HG03025 (cell line): ENCODE measurements at regions not wholly inside any gene's neighbourhood (a gene's known extent, or its start where the extent isn't known, plus 50 kb on each side); places are given as distances from the start of the nearest gene placed in this dataset.

Source experiments
- ATAC-seq: cut with Tn5 transposase; IDR thresholded peaks from one replicate; pipeline ENCODE4 v1.9.1; 2021; ENCODE audit warnings: mild to moderate bottlenecking, moderate library complexity; ENCODE audit not compliant: unreplicated experiment, low FRiP score

DNA sequence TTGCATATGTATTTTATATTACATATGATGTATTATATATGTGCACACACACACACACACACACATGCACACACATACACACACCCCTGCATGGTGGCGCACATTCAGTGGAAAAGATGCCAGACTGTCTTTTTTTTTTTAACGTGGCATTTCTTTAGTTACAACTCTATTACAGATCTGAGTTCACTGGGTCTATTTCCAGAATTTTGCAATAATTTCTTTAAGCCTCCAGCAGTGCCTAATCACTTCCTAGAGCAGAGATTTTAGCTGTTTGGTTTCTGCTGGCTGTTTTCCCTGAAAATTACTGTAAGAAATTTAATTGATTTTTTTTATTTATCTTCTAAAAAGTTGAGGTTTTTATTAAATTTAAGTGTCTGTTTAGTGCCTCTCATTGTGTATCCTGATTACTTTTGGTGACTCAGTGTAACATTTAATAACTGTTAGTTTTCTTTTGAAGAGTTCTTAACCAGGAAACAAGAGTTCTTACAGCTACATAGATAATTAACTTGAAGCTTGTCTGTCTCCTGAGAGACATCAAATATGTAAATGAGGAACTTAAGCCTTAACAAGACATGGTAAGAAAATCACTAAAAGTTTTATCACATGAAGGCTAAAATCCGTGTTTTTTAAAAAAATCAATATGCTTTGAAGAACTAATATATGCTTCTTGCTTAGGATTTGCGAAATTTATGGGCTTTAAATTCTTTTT lies 232.0 kb downstream of the MDFIC start:
- no peak for ATAC-seq

DNA sequence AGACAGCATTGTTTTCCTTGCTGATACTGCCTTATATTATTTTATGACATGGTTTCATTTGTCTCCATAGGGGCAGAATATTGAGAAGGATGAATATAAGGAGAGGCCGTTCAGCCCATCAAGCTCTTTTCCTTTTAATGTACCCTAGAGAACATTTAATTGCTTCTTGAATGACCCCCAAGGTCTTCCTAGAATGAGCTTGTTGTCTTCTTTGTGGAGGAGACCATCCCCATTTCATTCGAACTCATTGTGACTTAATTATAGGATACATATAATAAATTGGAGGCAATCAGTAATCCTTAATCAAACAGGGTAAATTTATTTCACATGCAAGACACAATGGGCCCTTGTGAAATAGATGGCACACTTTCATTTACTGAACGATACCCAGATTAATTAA lies 231.3 kb downstream of the MDFIC start:
- ATAC-seq: no peak

- ATAC-seq: no peak
These were observed 224.3 kb downstream of the MDFIC start for GRCh38 chr7:115146148-115146547.

DNA sequence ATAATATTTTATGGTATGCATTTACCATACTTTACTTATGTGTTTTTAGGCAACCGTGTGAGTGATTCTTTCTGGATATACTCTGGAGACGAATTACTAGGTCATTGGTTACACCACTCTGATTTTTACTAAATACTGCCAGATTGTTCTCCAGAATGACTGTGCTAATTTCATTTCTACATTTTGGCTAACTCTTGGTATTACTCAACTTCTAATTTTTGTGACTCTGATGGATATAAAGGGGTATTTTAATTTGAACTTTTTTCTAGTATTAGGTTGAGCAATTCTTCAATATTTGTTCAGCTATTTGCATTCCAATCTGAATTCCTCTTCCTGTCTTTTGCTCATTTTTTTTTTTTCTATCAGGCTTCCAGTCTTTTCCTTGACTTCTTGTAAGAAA lies 223.6 kb downstream of the MDFIC start:
- peak; percentile 43 for ATAC-seq

DNA sequence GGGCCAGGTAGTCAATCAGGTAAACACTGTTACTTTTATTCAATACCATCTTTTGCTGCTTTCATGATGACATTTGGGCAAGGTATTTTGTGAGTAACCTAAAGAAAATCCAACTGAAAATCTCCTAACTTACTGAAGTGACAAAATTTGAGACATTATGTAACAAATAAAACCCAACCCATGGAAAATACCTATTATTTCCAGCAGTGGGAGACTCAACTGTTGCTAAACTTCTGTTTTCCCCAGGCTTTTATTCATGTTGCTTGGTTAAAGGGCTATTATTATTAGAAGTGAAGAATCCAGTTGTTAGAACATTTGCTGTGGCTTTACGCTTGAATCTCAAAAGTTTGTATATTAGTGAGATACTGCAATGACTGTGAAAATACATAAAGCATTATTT lies 215.9 kb downstream of the MDFIC start:
- ATAC-seq: no peak

DNA sequence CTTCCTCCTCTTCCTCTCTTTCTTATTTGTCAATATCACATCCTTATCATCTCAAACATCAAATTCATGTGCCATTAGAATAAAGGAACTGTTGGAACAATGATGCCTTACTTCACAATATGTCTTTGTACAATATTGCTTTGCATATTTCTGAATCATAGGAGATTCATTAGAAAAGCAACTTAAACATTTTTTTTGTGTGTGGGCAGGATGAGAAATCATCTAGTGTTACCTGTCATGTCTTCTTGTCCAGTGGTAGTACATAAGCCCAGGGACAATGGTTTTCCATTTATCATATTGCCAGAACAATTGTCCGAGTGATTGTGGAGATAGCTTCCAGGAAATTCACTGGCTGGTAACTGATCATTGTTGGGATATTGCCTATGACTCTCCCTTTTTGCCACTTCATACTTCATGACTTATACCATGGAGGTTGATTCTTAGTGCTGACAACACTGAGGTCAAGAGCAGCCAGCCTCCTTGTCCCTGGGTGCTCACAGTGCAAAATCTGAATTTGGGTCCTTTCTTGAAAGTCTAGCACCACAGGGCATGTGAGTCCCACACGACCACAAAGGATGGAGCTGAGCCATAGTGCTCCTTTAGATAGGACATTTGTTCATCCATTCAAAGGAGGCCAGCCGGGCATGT lies 215.0 kb downstream of the MDFIC start:
- no peak for ATAC-seq

DNA sequence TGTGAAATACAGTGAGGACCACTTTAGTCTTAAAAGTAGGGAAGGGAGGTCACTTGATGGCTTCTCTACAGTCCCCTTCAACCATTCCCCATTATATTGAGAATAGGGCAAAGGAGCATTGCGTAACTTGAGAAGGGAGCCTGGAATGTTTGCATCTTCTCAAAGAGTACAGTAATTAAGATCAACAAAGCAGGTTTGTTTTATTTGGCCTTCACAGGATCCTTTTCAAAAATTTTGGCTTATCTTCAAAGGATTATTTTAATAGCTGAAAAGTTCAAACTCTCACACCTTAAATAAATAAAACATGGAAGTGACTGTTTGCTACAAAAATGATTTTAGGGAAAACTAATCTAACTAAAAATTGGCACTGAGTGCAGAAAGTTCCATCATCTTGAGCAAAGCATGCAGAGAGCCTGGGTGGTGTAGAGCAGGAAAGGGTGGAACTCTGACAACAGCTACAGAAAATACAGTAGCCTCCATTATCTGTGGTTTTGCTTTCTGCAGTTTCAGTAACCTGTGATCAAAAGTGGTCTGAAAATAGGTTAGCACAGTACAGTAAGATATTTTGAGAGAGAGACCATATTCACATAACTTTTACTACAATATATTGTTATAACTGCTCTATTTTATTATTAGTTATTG lies 214.0 kb downstream of the MDFIC start:
- peak; percentile 98 for ATAC-seq

DNA sequence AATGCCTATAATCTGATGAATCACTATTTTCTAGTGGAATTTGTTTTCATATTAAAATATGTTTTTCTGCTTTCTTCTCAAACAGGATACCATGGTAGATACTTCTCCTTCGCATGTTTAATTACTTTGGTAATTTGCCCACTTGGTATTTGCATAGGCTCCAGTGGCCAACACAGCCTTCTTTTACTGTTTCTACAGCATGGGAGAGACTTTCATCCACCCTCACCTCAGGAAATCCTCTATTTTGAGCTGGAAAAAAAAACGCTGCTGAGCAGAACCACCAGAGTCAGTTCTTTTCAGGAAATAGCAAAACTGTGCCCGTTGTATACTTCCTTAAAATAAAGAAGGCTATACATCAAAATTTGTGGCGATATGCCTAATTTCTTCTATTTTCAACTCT lies 213.3 kb downstream of the MDFIC start:
- ATAC-seq: no peak

GRCh38 chr7:115133248-115133647 lies 211.4 kb downstream of the MDFIC start:
- no peak for ATAC-seq

- ATAC-seq: no peak
These were observed 210.2 kb downstream of the MDFIC start for GRCh38 chr7:115132096-115132495.

GRCh38 chr7:115128154-115128553 lies 206.3 kb downstream of the MDFIC start:
- ATAC-seq: no peak

DNA sequence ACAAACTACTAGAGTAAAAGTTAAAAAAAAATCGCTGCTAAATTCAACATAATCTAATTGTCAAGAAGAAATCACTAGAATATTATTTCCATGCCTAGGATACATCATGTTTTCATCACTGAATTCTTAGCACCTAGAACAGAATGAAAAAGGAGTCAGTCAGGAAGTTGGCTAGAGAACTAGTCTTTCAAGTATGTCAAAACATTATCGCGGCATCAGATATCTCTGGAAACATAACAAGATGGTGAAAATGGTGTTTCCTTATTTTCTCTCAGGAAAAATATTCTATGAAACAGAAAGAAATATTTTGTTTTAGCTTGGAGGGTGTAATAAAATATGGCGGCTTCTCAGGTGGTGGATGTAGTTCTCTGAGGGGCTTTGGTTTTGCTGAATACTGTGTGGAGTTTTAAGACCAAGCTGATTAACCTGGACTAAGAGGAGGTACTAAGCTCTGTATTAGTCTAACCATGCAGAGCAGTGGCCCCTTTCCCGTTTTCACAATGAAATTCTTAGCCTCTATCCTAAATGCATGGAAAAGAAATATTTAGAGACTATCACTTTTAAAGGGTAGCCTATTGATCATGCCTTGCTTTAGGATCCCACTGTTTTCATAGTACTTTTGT lies 205.6 kb downstream of the MDFIC start:
- no peak for ATAC-seq

DNA sequence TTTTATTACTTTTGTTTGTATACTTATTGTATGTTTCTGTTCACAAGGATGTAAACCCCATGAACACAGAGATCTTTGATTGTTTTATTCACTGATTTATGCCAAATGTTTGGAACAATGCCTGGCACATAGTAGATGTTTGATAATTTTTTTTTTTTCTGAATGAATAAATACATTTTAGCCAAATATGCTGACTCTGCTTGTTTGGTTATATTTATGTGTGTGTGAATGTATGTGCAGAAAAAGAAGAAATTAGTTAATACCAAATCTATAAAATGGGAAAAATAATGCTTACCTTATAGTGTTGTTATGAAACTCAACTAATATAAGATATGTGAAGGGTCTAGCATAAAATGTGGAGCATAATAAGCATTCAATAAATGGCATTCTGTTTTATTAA lies 203.9 kb downstream of the MDFIC start:
- no peak for ATAC-seq

DNA sequence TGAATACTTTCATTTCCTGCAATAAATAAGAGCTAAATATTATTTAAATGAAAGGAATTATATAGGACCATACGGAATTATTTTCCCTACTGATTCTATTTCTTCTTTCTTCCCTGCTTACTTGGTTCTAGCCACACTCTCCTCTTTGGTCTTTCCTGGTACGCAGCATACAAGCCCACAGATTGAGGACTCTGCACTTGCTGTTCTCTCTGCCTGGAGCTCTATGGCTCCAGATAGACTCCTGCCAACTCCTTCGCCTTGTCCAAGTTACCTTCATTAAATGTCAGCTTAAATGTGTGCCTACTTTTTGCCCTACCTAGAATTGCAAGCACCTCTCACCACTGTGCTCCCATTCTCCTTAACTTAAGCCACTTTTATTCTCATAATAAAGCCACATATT lies 203.4 kb downstream of the MDFIC start:
- ATAC-seq: no peak

DNA sequence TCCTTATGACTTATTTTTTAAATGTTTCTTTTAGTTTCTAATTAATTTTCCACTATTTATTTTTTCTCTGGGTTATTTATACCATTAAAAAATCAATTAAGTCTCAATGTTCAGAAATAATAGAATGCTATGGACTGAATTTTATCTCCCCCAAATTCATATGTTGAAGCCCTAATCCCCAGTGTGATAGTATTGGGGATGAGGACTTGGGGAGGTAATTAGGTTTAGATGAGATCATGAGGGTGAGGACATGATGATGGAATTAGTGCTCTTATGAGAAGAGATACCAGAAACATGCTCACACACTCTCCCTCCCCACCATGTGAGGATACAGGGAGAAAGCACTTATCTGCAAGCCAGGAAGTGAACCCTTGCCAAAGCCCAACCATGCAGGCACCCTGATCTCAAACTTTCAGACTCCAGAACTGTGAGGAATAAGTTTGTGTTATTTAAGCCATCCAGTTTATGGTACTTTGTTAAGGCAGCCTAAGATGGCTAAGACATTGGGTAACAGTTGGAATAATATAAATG lies 202.6 kb downstream of the MDFIC start:
- no peak for ATAC-seq

GRCh38 chr7:115123441-115123840 lies 201.5 kb downstream of the MDFIC start:
- ATAC-seq: no peak

DNA sequence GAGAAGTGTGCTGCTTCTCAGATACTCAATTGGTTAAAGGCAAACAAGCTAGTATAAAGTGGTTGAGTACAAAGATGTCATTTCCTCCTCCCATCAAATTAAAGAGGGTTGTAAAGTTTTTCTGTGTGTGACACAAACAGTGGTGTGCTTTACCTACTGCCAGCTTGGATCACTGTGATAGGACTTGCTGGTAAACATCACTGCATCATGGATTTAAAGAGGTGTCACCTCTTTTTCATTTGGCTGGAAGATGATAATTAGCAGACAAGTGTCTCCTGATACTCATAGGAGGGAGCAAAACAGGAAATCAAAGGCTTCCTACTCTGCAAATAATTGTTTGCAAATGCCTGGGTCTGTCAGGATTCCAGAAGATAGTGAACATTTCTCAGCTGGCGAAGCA lies 200.5 kb downstream of the MDFIC start:
- no peak for ATAC-seq

DNA sequence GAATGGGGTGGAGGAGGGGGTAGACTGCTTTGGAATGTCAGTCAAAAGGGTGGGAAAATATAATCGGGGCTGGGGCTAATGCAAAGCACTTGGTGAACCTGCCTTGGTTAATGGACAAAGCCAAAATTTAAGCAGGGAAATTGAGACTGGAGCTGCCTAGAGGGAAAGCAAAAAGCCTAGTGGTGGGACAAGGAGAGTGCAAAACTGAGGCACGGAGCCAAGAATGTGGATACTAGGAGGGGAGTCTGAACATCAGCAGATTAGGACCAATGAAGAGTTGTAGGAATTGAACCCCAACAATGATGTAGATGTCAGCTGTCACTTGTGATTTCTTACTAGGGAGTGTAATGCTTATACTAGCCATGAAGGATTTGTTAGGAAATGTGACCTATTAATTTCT lies 195.9 kb downstream of the MDFIC start:
- ATAC-seq: no peak

GRCh38 chr7:115116773-115117715 lies 195.2 kb downstream of the MDFIC start:
- no peak for ATAC-seq

DNA sequence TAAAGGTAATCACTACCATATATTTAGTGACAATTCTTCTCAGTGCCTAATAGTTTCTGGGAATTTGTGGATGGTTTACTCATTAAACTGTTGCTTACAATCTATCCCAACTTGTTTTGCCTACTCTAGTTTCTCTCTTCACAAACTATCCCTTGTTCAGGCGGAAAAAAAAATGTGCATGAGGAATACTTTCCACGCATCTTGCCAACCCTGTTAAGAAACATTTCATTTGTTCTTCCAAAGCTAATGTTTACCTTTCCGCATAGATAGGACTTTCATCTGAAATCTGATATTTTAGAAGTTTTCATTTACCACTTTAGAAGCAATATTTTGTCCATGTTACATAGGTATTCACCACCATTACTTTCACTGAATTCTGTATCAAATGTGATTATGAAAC lies 191.9 kb downstream of the MDFIC start:
- no peak for ATAC-seq
